ENCODE measurements at regions not wholly inside any gene's neighbourhood (a gene's known extent, or its start where the extent isn't known, plus 50 kb on each side); places are given as distances from the start of the nearest gene placed in this dataset.
A peak's percentile ranks its signal among the peaks of the same experiment; 100 is the strongest.
"Not testable (repeated sequence)": the region's sequence is repeated elsewhere in the genome, so short reads cannot be mapped to it uniquely, and the experiment has no call there.

DNA sequence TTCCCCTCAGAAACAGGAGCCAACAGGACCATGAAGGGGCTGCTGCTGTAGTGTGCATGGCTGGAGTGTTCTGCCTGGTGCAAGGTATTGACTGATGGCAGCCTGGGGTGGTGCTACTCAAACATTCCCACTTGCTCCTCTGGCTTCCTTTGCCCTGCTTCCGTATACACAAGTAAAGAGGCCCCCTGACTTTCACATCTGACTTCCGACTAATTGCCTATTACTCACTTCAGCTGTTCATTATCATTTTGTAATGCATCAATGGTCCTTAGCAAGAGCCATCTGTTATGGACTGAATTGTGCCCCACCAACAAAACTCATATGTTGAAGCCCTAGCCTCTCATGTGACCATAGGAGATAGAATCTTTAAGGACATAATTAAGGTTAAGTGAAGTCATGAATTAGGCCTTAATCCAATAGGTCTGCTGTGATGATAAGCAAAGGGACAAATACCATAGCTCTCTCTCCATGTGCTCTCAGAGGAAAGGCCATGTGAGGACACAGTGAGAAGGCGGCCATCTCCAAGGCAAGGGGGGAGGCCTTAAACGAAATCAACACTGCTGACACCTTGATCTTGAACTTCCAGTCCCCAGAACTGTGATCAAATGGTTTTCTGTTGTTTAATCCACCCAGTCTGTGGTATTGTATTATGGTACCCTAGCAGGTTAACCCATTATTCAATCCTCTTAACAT lies 122.5 kb upstream of the CLNK start:
- no peak for DNase-seq

DNA sequence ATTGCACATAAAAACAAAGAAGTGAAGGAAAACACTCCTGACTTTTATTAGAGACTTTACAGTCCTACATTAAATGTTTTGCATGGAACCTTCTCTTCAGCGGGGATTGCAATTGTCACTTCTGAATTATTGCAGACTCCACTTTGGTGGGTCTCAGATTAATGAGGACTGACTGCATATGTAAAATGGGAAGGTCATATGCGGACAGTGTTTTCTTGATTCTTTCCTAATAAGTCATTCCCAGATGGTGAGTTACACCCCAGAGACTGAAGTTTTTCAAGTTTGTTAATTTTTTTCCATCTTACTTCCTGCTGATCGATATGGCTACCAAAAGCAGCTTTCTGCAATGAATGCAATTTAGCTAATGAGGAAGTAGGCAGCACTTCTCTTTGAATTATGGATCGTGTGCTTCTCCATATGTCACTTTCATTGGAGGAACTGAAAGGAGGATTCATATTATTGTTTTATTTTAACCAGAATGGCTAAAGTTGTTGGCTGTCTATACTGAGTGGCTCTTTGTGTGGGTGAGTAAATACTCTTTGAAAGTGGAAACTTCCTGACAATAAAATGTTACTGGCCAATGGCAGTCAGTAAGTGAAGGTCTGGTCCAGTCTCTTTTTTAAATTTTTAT lies 119.3 kb upstream of the CLNK start:
- no peak for DNase-seq

DNA sequence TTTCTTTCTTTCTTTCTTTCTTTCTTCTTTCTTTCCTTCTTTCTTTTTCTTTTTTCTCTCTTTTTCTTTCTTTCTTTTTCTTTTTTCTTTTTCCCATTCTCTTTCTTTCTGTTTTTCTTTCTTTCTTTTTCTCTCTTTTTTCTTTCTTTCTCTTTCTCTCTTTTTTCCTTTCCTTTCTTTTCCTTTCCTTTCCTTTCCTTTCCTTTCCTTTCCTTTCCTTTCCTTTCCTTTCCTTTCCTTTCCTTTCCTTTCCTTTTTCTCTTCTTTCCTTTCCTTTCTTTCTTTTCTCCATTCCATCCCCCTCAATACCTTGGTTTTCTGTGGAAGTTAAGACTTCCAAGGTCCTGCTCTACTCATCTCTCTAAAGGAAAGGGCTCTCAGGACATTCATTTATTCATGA lies 102.8 kb upstream of the CLNK start:
- DNase-seq, result no peak

DNA sequence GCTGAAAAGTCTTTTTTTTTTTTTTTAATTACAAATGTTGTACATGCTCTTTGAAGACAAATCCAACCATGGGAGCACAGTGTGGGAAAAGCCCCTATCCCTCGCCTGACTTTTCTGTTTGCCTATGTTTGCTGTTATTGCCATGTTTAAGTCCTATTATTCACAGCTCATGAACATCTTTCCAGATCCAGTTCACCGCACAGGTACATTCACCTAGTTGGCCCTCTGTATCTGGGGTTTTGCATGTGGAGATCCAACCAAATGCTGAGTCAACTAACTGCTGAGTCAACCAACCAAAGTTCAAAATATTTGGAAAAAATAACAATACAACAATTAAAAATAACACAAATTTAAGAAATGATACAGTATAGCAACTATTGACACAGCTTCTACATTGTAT lies 100.1 kb upstream of the CLNK start:
- DNase-seq, result no peak

DNA sequence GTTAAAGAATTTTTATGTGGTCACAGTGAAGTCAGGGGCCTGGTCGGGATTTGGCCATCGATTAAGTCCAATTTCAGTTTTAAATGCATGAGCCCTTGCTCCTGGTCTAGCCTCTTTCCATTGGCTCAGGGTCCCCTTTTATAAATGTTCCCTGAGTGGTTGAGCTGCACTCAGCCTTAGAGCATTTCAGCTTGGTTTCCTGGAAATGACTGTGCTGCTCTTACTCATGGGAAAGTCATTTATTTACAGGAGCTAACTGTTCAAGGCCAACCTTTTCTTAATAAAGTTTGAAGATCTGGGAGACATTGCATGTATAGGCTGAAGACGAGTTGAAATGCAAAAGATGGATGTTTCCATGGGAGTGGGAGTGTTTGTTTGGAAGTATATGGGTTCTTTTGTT lies 98.8 kb upstream of the CLNK start:
- no peak for DNase-seq

DNA sequence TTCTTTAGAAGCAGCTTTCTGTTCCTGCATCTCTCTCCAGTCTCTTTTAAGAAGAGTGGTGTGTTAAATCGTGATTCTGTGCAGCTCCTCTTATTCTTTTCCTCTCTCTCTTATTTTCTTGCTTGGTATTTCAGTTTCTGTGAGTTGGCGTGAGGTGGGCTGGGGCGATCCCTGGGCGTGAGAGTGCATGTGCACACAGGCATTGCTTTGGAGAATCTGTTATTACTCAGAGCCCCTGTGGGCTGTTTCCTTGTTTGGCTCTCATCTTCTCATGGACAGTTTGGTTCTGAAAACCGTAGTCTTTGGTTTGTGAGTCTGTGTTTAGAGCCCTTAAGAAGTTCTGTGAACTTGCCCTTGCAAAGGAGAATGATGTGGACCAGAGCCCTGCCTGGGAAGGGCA lies 97.2 kb upstream of the CLNK start:
- DNase-seq, result no peak

DNA sequence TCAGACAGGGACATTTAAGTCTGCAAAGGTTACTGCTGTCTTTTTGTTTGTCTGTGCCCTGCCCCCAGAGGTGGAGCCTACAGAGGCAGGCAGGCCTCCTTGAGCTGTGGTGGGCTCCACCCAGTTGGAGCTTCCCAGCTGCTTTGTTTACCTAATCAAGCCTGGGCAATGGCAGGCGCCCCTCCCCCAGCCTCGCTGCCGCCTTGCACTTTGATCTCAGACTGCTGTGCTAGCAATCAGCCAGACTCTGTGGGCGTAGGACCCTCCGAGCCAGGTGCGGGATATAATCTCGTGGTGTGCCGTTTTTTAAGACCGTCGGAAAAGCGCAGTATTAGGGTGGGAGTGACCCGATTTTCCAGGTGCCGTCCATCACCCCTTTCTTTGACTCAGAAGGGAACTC lies 96.2 kb upstream of the CLNK start:
- DNase-seq, result not testable (repeated sequence)

DNA sequence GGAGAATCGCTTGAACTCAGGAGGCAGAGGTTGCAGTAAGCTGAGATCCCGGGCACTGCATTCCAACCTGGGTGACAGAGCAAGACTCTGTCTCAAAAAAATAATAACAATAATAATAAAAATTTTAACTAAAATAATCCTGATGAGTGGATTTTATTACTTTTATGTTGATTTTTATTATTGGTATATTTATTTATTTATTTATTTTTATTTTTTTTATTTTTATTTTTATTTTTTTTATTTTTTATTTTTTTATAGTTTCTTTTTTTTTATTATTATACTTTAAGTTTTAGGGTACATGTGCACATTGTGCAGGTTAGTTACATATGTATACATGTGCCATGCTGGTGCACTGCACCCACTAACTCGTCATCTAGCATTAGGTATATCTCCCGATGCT lies 90.6 kb upstream of the CLNK start:
- DNase-seq, result not testable (repeated sequence)

DNA sequence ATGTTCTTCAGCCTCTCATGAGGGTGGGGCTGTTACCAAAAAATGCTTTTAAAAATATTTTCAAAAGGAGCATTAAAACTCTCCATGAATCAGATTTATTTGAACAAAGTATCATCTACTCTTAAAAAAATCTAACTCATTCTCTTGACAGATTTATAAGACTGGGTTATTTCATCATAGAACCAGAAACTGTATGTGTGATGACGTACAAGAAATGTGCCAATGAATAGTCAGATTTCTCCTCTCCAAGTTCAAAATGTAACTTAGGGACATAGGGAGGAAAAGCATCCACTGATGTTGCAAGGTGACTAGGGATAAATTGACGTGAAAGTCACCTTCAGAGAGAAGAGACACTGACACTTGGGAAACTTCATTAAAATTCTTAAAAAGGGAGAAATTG lies 89.1 kb upstream of the CLNK start:
- no peak for DNase-seq

DNA sequence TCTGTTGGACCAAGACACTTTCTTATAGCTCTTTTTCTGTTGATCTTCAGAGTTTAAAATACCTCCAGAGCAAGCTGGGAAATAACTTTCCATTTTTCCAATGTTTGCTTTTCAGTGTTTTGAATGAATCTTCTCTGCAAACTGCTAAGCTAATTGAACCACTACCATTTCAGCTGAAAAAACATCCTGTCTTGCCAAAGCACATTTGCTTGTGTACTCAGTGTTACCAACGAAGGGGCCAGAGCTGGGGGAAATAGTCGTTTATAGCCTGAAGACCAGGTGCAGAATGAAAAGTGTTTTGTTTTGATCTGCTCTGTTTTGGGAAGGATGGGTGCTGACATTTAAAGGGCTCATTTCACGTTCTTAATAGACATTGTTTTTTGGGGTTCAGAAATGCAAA lies 88.4 kb upstream of the CLNK start:
- DNase-seq, result no peak

DNA sequence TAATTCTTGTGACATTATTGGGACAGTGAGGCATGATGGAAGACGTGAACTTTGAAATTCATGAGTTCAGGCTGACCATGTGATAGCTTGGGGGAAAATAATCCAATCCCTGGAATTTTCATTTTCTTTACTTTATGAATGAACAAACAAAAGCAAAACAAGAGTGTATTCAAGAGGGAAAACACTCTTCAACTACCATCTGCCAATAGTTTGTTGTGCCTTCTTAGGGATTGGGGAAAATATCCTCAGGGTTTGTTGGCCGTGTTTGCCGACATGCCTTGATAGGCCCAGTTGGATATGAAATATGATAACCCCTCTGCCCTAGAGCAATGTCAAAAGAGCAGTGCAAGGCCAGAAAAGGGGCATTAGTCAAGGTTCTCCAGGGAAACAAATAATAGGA lies 80.8 kb upstream of the CLNK start:
- DNase-seq, result no peak

DNA sequence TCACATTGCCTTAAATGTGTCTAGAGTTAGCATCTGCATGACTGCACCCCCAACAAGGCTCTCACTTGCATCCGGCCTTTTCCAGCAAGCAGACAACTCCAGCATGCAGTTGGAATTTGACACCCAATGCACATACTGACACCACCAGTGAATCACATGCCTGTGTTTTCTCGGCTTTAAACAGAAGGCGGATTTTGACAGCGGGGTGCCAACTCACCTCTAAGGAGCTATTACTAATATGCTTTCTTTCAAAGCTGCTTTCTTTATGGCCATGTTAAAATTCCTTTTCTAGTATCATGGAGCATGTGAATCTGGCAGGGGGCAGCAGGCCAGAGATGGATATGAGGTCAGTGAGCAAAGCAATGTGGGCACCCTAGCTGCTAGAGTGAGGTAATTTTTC lies 78.0 kb upstream of the CLNK start:
- peak; percentile 20 for DNase-seq

DNA sequence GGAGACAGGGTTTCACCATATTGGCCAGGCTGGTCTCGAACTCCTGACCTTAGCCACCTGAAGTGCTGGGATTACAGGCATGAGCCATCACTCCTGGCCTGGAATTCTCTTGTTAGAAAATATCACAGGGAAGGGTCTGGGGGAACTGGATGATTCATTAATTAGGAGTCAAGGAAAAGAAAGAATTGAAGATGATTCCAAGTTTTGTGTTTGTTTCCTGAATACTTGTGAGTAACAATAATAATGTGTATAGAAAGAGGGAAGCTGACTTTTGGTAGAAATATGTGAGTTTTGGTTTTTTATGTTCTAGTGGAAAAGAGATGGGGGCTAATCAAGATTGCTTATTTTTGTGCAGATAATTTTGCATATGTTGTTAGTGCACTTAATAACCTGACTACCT lies 77.3 kb upstream of the CLNK start:
- DNase-seq, result no peak

DNA sequence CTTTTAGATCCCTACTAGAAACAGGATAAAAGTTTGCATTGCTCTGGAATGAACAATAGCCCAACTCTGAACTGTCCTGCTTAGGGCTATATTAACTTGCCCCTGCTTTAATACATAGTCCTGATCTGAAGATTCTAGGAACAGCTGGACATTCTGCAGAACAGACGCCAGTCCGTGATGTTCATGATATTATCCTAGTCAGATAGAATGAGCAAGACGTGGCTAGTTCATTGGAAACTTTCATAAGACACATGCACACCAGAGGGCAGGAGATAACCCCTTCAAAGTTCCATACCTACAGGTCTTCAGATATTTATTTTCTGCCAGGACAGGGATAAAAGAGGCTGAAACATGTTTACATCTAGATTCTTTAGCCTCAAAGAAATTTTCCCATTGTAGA lies 75.5 kb upstream of the CLNK start:
- no peak for DNase-seq

DNA sequence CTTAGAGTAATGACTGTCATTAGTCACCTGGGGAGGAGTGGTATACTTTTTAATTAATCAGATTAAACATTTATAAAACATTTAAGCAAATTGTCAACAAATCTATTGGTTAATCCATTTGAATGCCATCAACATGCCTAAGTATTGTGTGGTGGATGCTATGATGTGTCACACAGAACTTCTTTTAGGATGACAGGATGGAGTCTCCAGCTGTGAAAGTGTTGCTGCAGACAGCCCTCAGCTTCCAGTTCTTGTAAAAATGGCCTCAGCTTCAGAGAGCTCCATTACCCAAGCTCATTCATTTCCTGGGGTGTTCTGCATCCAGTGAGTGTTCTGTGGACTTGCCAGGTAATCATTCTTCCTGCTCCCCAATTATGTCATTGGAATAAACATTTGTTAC lies 74.3 kb upstream of the CLNK start:
- DNase-seq, result no peak

DNA sequence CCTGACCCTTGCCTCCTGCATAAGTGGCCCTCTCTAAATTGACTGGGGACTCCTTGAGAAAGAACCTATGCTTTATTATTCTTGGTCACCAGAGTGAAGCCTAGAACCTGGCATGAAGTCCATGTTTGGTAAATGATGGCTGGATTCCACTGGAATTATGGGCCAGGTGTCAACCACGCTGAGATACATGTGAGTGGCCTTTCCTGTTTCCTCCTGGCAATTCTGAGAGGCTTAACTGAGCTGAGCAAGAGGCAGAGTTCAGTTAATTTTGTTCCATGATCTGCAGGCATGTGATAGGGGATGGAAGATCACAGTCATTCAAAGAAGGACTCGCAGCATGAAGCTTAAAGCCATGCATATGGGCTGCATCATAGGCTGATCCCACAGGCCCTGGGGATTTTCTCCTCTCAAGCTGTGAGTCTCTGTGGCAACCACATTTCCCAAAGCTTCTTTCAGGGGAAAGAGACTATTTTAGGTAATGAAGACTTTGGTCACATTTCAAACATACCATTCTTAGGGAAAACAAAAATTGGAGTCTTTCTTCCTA lies 69.4 kb upstream of the CLNK start:
- DNase-seq, result no peak

DNA sequence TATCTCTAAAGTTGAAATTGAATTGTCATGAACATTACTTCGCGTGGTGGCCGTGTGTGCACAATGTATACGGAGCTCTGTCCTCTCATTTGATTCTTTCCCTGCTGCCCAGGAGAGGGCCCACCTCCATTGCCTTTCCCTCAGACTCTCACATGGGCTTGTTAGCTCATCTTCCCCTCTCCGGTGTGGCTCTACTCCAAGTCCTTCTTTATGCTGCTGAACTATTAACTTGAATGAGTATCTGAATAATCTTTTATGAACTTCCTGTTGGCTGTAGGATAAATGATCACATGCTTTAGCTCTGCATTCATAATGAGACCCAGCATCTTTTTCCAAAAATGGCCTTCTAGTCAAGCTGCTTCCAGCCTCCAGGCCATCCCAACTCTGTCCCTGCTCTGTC lies 68.8 kb upstream of the CLNK start:
- no peak for DNase-seq

DNA sequence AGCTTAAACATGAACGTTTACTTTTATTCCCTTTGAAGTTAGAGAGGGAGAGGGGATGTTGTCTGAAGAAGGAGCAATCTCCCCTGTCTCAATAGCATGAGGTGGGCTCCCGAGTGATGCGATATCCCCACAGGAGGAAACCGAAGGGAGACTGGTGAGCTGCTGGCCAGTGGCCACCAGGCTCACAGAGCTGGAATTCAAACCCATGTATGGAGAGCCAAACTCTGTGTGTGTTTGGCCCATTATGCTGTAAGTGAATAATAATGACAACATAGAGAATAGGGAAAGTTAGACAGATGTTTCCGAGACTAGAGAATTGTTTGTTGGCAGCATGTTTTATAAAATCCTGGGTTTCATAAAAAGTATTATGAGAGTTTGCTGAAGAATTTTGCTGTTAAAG lies 66.1 kb upstream of the CLNK start:
- no peak for DNase-seq

DNA sequence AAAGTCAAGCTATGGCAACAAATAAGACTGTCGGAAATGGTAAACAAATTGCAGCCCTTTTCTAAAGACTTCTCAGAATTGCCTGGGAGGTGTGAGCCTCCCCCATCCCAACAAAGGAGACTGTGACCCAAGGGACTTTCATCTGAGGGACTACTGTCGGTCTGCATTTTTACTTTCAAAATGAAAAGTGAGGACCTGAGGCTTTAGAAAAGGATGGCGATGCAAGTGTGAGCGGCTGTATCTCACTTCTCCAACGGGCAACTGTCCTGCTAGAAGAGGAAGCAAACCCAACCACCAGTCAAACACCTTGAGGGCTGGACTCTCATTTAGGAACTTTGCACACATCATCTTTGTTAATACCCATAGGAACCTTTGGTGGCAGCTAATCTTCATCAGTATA lies 62.6 kb upstream of the CLNK start:
- DNase-seq, result no peak

DNA sequence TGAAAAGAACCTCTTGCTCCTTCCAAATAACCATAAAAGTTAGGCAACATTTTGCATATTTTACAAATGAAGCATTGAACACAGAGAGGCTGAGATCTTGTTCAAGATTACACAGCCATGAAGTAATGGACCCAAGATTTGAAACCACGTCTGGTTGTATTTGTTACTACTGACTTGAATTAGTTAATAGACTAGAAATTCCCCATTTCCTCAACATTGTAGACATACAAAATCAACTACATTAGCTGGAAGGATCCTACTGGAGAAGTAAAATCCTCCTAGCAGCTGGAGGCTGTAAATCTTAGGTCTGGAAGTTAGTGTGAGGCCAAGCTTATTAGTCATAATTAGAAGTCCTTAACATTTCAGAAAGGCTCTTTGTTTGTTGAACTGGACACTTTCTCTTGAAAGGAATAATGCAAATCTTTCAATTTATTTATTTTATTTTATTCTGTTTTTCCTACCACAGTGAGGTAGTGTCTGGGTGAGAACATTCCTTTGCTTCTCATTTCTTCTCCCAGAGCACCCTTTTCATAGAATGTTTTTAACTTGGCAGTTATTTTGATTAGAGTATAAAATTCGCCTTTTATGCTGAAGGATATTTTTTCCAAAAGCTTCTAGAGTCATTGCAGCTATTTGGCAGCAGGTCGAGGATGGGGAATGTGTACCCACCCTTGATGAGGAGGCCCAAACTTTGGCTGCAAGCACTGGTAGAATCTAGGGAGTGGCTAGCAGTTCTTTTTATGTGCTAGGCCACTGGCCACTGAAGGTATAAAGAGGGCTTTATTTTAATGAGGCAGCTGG lies 62.0 kb upstream of the CLNK start:
- no peak for DNase-seq

DNA sequence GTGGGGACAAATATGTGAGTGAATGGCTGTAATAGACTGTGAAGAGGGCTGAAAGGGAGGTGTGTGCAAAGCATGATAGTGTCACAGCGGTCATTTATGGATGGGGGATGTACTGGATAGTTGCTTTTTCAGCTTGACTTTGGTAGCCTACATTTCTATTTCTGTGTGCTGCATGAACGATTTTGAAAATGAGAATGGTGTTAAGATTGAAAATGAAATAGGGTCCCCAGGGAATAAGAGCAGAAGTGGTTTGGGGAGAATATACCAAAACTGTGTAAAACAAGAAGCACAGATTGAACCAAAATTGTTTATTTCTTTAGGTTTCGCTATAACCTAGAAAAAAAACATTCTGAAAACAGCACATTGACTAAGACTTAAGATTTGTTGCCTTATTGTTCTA lies 58.8 kb upstream of the CLNK start:
- no peak for DNase-seq

DNA sequence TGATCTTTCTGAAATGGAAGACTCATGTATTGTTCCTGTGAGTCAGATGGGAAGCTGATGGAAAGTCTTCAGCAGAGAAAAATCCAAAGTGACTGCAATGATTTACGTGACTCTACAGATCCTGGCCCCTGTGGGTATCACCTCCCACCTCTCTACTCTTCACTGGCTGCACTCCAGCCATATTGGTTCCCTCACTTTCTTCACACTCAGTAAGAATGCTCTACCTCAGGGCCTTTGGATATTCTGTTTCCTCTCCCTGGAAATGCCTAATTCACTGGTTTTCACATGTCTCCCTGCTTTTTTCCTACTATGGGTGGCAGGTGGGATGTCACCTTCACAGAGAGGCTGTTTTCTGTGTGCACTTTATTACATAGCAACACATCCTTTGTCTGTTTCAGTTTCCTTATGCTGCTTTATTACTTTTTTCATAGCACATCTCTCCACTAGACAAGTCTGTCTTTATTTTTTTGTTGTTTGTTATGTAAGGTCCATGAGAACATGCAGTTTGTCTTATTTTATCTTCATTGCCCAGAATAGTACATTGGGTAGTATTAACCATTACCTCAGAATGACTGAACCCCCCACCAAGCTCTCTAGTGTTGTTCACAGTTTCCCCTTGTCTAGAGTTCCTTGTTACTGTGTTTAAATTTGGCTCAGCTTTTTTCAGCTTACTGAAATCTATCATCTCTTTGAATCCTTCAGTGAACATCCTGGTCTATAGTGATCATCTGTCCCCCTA lies 57.6 kb upstream of the CLNK start:
- no peak for DNase-seq

DNA sequence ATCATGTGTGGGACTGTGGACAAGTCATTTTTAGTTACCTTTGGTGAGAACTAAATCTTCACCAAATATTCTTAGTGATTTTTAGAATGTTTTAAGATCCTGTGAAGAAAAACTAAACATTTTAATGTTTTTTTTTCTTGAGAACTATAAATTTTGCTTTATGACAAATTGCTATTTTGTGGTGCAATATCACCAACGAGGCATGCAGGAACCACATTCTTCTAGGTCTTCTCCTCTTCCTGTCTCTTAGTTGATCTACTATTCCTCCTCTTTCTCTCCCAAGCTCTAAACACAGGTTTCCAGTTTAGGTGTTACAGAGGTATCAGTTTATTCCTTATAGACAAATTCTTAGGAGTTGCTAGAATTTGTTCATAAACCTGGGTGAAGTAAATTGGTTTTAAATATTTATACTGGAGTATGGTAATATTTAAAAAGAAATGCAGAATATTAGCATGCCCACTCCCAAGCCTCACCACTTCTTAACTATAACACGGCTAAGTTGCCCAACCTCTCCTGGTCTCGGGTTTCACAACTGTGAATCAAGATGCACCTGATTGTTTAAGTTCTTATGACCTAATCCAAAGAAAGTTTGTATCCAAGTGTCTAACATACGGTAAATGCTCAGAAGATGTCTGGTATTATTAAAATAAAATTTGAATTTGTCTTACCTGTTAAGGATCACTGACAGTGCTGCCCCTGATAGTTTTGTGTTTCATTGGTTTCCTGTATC lies 56.5 kb upstream of the CLNK start:
- DNase-seq, result no peak

All from NCI-H187 treated with DMSO at 0.1 percent for 48 hours (cell line).